Body of pancreas (tissue), 4 donors: ENCODE measurements at regions not wholly inside any gene's neighbourhood (a gene's known extent, or its start where the extent isn't known, plus 50 kb on each side); places are given as distances from the start of the nearest gene placed in this dataset.

ENCODE experiments used
- POLR2A ChIP-seq, 3 donors: fragments of 450-650 bp; IDR thresholded peaks; one replicate each; pipeline ENCODE4 v1.6.1; 2016; ENCODE audit warnings: antibody characterized with exemption in 3 of 3, mild to moderate bottlenecking in 2 of 3
- TF ChIP-seq, protein P1 (sequence below), 7 experiments: fragments of 450-650 bp in 4 of 7; fragments of 200-600 bp in 3 of 7; sonication (generic) in 3 of 7; IDR thresholded peaks; one replicate each; pipeline ENCODE4 v1.5.1; 2016 to 2019; ENCODE audit warnings: antibody characterized with exemption in 7 of 7

- TF ChIP-seq, protein P1, sequence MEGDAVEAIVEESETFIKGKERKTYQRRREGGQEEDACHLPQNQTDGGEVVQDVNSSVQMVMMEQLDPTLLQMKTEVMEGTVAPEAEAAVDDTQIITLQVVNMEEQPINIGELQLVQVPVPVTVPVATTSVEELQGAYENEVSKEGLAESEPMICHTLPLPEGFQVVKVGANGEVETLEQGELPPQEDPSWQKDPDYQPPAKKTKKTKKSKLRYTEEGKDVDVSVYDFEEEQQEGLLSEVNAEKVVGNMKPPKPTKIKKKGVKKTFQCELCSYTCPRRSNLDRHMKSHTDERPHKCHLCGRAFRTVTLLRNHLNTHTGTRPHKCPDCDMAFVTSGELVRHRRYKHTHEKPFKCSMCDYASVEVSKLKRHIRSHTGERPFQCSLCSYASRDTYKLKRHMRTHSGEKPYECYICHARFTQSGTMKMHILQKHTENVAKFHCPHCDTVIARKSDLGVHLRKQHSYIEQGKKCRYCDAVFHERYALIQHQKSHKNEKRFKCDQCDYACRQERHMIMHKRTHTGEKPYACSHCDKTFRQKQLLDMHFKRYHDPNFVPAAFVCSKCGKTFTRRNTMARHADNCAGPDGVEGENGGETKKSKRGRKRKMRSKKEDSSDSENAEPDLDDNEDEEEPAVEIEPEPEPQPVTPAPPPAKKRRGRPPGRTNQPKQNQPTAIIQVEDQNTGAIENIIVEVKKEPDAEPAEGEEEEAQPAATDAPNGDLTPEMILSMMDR (IDR thresholded peaks at IDR 0.05), result no peak
- no peak for TF ChIP-seq POLR2A (IDR thresholded peaks at IDR 0.05)
Measured at GRCh38 chr20:50433001-50433761, 77.0 kb upstream of the PTPN1 start.
